ENCODE measurements at regions not wholly inside any gene's neighbourhood (a gene's known extent, or its start where the extent isn't known, plus 50 kb on each side); places are given as distances from the start of the nearest gene placed in this dataset.
A peak's percentile ranks its signal among the peaks of the same experiment; 100 is the strongest.
"Not testable (repeated sequence)": the region's sequence is repeated elsewhere in the genome, so short reads cannot be mapped to it uniquely, and the experiment has no call there.

DNA sequence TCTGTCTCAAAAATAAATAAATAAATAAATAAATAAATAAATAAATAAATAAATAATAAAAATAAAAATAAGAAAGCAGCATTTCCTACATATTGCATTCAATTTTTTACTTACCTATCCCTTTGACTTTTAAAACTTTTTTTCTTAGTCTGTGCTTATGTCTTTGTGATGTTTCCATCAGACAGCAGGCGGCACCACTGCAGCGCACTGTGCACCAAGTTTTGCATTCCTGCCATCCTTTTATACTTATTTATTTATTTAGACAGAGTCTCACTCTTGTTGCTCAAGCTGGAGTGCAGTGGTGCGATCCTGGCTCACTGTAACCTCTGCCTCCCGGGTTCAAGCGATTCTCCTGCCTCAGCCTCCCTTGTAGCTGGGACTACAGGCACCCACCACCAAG is 132.6 kb downstream of the SPATA31A6 start:
- not testable (repeated sequence) for DNase-seq (ENCODE audit: low spot score)

DNA sequence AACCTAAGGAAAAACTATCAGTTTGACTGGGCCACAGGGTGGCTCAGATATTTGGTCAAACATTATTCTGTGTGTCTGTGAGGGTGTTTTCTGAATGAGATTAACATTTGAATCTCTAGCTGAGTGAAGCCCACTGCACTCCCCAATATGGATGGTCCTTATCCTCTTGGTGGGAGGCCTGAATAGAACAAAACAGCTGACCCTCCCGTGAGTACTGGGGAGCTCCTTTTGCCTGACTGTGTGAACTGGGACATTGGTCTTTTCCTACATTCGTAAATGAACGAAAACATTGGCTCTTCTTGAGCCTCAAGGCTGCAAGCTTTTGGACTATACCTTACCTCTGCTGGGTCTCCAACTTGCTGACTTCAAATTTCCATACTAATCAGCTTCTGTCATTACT is 134.2 kb downstream of the SPATA31A6 start:
- not testable (repeated sequence) for DNase-seq (ENCODE audit: low spot score); ATAC-seq (ENCODE audit: low FRiP score)

More for the DNA sequence above, 132.6 kb downstream of the SPATA31A6 start:
- ATAC-seq (ENCODE audit: low FRiP score), result not testable (repeated sequence)

- ATAC-seq (ENCODE audit: low FRiP score), result not testable (repeated sequence)
Measured at GRCh38 chr9:42323084-42323809, 139.8 kb downstream of the SPATA31A6 start.

DNA sequence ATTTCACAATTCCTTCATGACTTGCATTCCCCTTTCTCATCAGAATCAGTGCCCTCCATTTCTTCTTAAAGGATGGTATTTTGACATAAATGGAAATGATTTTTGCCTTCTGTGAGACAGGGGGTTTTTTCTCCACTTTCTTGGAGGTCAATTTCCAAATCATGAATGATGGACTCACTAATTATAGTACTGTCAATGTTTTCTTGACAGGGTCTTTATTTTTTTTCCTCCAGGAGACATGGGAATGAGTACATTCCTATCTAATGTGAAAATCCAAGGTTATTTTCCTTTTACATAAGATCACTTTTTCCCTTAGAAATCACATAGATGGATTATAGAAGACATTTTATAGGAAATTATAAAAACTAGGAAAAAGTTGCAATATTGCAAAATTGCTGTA is 141.7 kb downstream of the SPATA31A6 start:
- DNase-seq (ENCODE audit: low spot score); ATAC-seq (ENCODE audit: low FRiP score): not testable (repeated sequence)

More at GRCh38 chr9:42323084-42323809, 139.8 kb downstream of the SPATA31A6 start:
- not testable (repeated sequence) for DNase-seq (ENCODE audit: low spot score)

DNA sequence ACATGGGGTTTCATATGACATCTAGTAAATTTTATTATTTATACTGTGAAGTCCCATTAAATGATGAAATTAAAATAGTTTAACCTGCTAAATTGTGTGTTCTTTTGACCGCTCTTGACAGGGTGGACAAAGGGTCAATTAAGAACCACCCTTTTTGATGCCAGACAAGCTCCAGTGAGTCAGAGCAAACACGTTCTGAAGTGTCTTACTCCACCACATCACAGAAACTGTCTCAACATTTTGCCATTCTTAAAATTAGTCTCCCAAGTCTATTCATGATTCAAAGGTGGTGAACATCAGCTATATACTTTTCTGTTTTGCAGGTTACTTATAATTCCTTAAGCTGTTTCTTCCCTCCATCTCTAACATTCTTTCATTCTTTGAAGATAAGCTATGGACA is 142.1 kb downstream of the SPATA31A6 start:
- not testable (repeated sequence) for DNase-seq (ENCODE audit: low spot score)

DNA sequence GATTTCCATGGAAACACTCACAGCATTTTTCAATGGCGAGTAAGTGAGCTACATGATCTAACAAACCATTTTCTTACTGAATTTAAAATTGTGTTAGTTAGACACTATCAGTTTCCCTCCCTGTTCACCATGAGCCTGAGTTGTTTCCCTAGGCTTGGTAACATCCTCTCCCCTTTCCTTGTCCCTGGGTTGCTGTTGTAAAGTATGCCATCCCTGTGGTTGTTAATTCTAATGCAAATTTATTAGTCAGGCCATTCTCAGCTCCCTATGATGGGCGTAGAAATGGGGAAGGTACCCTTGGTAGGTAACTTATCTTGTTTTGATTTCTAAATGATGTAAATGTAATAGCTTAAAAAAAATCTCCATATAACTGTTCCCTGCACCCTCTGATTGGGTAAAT is 143.0 kb downstream of the SPATA31A6 start:
- DNase-seq (ENCODE audit: low spot score); ATAC-seq (ENCODE audit: low FRiP score): not testable (repeated sequence)

More for the DNA sequence above, 142.1 kb downstream of the SPATA31A6 start:
- ATAC-seq (ENCODE audit: low FRiP score), result not testable (repeated sequence)

GRCh38 chr9:42335342-42335741 is 151.9 kb downstream of the SPATA31A6 start:
- ATAC-seq (ENCODE audit: low FRiP score); DNase-seq (ENCODE audit: low spot score): not testable (repeated sequence)

DNA sequence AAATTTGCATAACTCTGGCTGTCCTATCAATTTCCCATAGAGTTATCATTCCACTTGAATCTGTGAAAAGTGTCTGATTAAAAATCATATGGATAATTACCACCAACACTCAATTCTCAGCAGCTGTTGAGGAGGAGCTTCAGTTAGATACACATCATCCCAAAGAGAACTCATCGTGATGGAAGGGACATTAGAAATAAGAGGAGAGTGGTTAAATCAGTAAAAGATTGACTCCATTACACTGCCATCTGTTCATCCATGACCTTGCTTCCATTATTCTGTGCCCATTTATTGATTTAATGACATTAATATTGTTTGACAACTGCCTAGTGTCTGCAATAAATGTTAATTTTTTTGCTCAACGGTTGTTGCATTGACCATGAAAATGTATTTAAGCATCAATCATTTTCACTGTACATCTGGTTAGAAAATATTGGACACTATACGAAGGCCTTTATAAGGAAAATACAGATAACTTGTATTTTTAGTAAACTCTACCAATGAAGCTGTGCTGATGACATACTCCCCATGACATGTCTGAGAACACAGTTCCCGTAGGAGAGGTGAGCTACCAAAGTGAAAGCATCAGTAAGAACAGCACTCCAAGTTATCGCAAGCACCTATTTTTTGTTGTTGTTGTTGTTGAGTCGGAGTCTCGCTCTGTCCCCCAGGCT is 152.7 kb downstream of the SPATA31A6 start:
- not testable (repeated sequence) for ATAC-seq (ENCODE audit: low FRiP score); DNase-seq (ENCODE audit: low spot score)

GRCh38 chr9:42338275-42338674 is 154.8 kb downstream of the SPATA31A6 start:
- ATAC-seq (ENCODE audit: low FRiP score); DNase-seq (ENCODE audit: low spot score): not testable (repeated sequence)

DNA sequence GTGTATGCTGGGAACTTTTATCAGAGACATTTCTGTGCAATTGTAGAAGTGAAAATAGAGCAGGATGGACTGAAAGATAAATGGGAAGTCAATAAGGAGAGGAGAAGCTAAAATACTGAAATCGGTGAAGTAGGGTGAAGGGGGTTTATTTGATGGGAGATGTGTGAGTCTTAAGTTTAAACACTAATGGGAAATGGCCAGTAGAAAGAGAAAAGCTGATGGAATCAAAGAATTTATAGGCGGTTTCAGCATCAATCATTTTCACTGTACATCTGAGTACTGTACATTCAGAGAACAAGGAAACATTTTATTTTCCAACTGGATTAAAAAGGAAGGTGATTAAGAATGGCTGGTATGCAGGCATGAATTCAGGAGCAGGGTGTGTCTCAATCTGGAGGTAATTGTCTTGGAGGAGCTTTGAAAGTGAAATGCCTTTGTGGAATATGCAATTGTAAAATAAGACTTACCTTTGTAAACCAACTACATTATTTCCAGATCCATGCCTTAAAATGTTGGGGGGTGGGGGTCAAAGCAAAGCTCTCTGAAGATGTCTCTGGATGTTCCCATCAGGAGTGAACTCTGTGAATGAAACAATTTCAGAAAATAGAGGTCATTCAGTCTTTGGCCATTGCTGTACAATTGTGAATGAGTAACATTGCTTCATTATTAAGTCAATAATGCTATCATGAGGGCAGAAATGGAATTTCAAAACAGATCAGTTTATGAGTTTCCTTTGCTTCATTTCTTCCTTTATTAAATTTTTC is 156.4 kb downstream of the SPATA31A6 start:
- ATAC-seq (ENCODE audit: low FRiP score); DNase-seq (ENCODE audit: low spot score): not testable (repeated sequence)

DNA sequence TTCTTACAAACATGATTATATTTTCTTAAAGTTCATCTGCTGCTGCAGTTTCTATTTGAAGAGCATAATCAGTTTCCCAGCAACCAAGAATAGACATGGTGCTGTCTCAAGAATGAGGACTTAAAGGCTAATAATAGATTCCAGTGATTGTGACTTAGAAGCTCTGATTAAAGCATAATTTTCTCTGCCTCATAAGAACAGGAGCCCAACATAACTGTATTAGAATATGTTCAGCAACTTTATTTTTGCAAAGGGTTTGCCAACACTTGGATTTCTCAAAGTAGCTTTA is 156.9 kb downstream of the SPATA31A6 start:
- not testable (repeated sequence) for ATAC-seq (ENCODE audit: low FRiP score); DNase-seq (ENCODE audit: low spot score)

DNA sequence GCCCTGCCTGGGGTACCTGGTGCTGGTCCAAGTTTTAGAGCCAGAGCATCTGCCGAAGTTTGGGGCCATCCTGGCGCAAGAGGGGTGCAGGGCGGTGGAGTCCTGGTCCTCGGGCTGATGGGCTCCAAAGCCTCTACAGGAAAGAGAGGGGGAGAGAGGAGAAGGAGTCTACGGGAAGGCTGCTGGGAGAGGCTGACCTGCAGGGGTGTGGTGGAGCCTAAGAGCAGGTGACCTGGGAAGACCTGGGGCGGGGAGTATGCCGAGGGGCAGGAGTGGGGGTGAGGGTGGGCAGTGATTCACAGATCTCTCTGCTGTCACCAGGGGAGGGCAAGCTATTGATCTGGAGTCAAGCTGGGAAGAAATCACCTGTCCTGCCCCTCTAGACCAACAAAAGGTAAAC is 158.4 kb downstream of the SPATA31A6 start:
- ATAC-seq (ENCODE audit: low FRiP score); DNase-seq (ENCODE audit: low spot score): not testable (repeated sequence)

DNA sequence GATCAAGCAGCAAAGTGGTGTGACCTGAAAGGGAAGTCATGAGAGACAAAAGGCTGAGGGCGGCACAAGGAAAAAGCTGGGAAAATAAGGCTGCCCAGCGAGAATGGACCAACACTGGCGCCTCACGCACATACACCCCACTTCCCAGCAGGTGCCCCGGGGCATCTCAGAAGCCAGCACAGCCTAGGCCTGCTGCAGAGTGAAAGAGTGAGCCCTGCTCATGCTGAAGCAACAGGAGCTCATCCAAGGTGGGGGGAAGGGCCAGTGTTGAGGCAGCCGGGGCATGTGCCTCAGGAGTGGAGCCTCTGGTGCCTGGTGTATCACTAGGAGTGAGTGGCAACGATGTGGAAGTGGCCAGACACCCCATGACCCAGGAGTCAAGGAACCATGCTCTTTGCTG is 158.8 kb downstream of the SPATA31A6 start:
- peak; percentile 41 for ATAC-seq (ENCODE audit: low FRiP score)
- DNase-seq (ENCODE audit: low spot score), result not testable (repeated sequence)

DNA sequence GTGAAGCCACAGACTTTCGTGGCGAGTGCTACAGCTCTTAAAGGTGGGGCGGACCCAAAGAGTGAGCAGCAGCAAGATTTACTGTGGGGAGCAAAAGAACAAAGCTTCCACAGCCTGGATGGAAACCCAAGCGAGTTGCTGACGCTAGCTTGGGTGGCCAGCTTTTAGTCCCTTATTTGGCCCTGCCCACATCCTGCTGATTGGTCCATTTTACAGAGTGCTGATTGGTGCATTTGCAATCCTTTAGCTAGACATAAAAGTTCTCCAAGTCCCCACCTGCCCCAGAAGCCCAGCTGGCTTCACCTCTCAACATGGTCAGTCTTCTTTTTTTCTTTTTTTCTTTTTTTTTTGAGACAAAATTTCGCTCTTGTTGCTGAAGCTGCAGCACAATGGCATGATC is 161.0 kb downstream of the SPATA31A6 start:
- DNase-seq (ENCODE audit: low spot score); ATAC-seq (ENCODE audit: low FRiP score): not testable (repeated sequence)

- DNase-seq (ENCODE audit: low spot score); ATAC-seq (ENCODE audit: low FRiP score): not testable (repeated sequence)
Measured at GRCh38 chr9:42346916-42347315, 163.5 kb downstream of the SPATA31A6 start.

DNA sequence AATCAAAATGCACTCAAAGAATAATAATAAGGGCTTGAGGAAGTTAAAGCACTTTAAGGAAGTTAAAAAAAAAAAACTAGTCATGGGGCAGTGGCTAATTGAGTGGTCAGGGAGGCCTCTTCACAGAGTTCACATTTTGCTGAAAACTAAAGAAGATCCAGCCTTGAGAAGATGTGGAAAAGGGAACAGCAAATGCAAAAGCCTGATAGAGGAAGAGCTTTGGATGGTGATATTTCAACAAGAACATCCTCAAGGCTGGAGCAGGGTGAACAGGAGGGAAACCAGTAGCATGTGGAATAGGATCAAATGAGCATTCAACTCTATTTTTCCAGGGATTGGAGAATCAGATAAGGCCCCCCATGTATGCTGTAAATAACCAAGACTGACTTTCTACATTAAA is 165.7 kb downstream of the SPATA31A6 start:
- ATAC-seq (ENCODE audit: low FRiP score), result not testable (repeated sequence)

DNA sequence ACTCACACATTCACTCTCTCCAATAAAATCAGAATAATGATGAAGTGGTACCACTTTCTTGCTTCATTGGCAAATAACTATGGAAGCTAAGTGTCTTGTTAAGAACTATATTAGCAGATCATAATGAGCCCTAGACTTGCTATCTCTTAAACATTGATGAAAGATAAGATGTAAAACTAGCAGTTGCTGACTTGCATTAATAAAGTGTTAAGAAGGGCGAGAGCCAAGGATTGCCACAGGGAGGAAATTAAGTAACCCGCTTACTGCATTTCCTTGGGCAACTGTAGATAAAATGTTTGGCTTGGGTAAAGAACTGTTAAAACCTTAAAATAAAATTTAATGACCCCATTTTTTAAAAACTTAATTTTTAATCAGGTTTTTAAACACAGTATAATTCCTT is 167.0 kb downstream of the SPATA31A6 start:
- ATAC-seq (ENCODE audit: low FRiP score), result not testable (repeated sequence)

More for the DNA sequence above, 165.7 kb downstream of the SPATA31A6 start:
- DNase-seq (ENCODE audit: low spot score), result not testable (repeated sequence)

GRCh38 chr9:42357604-42358373 is 174.3 kb downstream of the SPATA31A6 start:
- DNase-seq (ENCODE audit: low spot score); ATAC-seq (ENCODE audit: low FRiP score): not testable (repeated sequence)

More for the DNA sequence above, 167.0 kb downstream of the SPATA31A6 start:
- DNase-seq (ENCODE audit: low spot score), result not testable (repeated sequence)

- DNase-seq (ENCODE audit: low spot score); ATAC-seq (ENCODE audit: low FRiP score): not testable (repeated sequence)
Measured at GRCh38 chr9:42358626-42359247, 175.3 kb downstream of the SPATA31A6 start.

Measured in omental fat pad (tissue), 1 donor.